Neuronal stem cell (in vitro differentiated cells): ENCODE measurements at regions not wholly inside any gene's neighbourhood (a gene's known extent, or its start where the extent isn't known, plus 50 kb on each side); places are given as distances from the start of the nearest gene placed in this dataset.

Source experiments
- DNase-seq: peaks from one replicate; pipeline ENCODE4 v3.0.0-alpha.2; 2013; ENCODE audit warnings: low spot score
- H2AFZ ChIP-seq: one replicate; pipeline ENCODE4 v1.6.1; 2013; ENCODE audit warnings: mild to moderate bottlenecking, low read length, inconsistent platforms
- H2AK5ac ChIP-seq: 2 replicates; pipeline ENCODE4 v1.6.1; 2013; ENCODE audit warnings: low read depth, mild to moderate bottlenecking, inconsistent platforms, low read length, moderate library complexity, mixed read lengths
- H2BK120ac ChIP-seq: 2 replicates; pipeline ENCODE4 v1.6.1; 2013; ENCODE audit warnings: low read depth, mild to moderate bottlenecking, inconsistent platforms, low read length, moderate library complexity, mixed read lengths
- H2BK12ac ChIP-seq: one replicate; pipeline ENCODE4 v1.6.1; 2013; ENCODE audit warnings: low read length, inconsistent platforms
- H2BK15ac ChIP-seq: 2 replicates; pipeline ENCODE4 v1.6.1; 2013; ENCODE audit warnings: mild to moderate bottlenecking, low read length, inconsistent platforms, mixed read lengths
- H2BK5ac ChIP-seq: one replicate; pipeline ENCODE4 v1.6.1; 2013; ENCODE audit warnings: inconsistent platforms, mild to moderate bottlenecking, low read length, moderate library complexity
- H3K14ac ChIP-seq: one replicate; pipeline ENCODE4 v1.6.1; 2013; ENCODE audit warnings: low read length, inconsistent platforms
- H3K18ac ChIP-seq: 2 replicates; pipeline ENCODE4 v1.6.1; 2013; ENCODE audit warnings: low read length, inconsistent platforms
- H3K23ac ChIP-seq: 2 replicates; pipeline ENCODE4 v1.6.1; 2013; ENCODE audit warnings: low read depth, mild to moderate bottlenecking, mixed read lengths, low read length, inconsistent platforms; ENCODE audit not compliant: poor library complexity
- H3K27ac ChIP-seq: replicated peaks from 3 replicates; pipeline ENCODE4 v1.5.1; 2013; ENCODE audit warnings: low read length, inconsistent platforms
- H3K27me3 ChIP-seq, 3 experiments: 2 replicates each; pipeline ENCODE4 v1.6.1; 2013; ENCODE audit warnings: low read length in 3 of 3, mild to moderate bottlenecking in 2 of 3, inconsistent platforms in 1 of 3, low read depth in 1 of 3, mixed read lengths in 1 of 3, moderate library complexity in 1 of 3; ENCODE audit not compliant: control insufficient read depth in 3 of 3, insufficient read depth in 3 of 3
- H3K36me3 ChIP-seq, 2 donors: replicated peaks in 1 of 2; 2 replicates each; pipeline ENCODE4 v1.6.1; 2013; ENCODE audit warnings: low read length in 2 of 2; ENCODE audit not compliant: control insufficient read depth in 2 of 2, insufficient read depth in 2 of 2
- H3K4ac ChIP-seq: 2 replicates; pipeline ENCODE4 v1.6.1; 2013; ENCODE audit warnings: inconsistent platforms, mild to moderate bottlenecking, low read length, moderate library complexity
- H3K4me1 ChIP-seq, 2 donors: 1 replicate in 1 of 2; 2 replicates in 1 of 2; pipeline ENCODE4 v1.6.1; 2013; ENCODE audit warnings: low read length in 2 of 2, low read depth in 1 of 2; ENCODE audit not compliant: control insufficient read depth in 2 of 2, insufficient read depth in 1 of 2
- H3K4me2 ChIP-seq: one replicate; pipeline ENCODE4 v1.6.1; 2013; ENCODE audit warnings: mild to moderate bottlenecking, low read length, inconsistent platforms; ENCODE audit not compliant: insufficient read depth, poor library complexity, severe bottlenecking
- H3K4me3 ChIP-seq, 2 donors: 2 replicates each; pipeline ENCODE4 v1.5.1; 2013; ENCODE audit warnings: low read length in 2 of 2, mild to moderate bottlenecking in 2 of 2, inconsistent platforms in 1 of 2, moderate library complexity in 1 of 2
- H3K79me1 ChIP-seq: one replicate; pipeline ENCODE4 v1.6.1; 2013; ENCODE audit warnings: low read depth, mild to moderate bottlenecking, inconsistent platforms, low read length, moderate library complexity
- H3K9ac ChIP-seq: one replicate; pipeline ENCODE4 v1.6.1; 2013; ENCODE audit warnings: mild to moderate bottlenecking, low read depth, low read length, inconsistent platforms; ENCODE audit not compliant: poor library complexity
- H3K9me3 ChIP-seq, 2 donors: replicated peaks in 1 of 2; 2 replicates each; pipeline versions ENCODE3 to v1.6.1; 2013; ENCODE audit warnings: low read length in 2 of 2, mild to moderate bottlenecking in 2 of 2, inconsistent platforms in 1 of 2, low read depth in 1 of 2, mixed read lengths in 1 of 2, moderate library complexity in 1 of 2; ENCODE audit not compliant: control insufficient read depth in 2 of 2, insufficient read depth in 1 of 2
- H4K8ac ChIP-seq: one replicate; pipeline ENCODE4 v1.6.1; 2013; ENCODE audit warnings: low read depth, mild to moderate bottlenecking, inconsistent platforms, low read length, moderate library complexity
- H4K91ac ChIP-seq: one replicate; pipeline ENCODE4 v1.6.1; 2013; ENCODE audit warnings: low read length, low read depth, mild to moderate bottlenecking, inconsistent platforms; ENCODE audit not compliant: poor library complexity
- WGBS, 2 donors: extraction: QIAGEN DNeasy Blood & Tissue Kit; methylation state at CpG; one replicate each; pipeline ENCODE4 v1.1.7; 2013; ENCODE audit warnings: missing lambda C conversion rate in 2 of 2, mixed read lengths in 1 of 2; ENCODE audit not compliant: insufficient read length in 2 of 2, insufficient replicate concordance in 1 of 2; ENCODE audit errors: extremely low coverage in 2 of 2; 5-methylcytosine and 5-hydroxymethylcytosine counted together

DNA sequence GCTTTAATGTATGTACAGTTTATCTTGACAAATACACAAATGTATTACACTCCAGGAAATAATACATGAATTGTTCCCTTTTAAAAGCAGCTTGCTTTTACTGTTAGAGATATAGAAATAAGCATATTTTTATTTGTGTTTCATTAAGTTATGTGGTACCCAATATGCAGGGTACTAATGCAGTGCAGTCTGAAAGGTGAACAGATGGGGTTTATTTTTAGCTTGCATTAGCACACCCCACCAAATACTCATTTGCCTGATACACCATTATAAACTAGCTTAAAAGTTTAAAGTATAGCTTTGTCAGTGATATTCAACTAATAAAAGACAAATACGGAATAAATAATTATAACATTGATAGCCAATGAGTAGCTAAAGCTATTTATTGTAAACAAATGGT lies 394.7 kb upstream of the ZNF804A start:
- Histone ChIP-seq H2BK12ac (no peak overlapping the region), H3K4me1 (no peaks in the 10 kb centered on the region), H3K14ac (no peak overlapping the region), H3K9ac (no peak overlapping the region), H3K27ac (no peak overlapping the region), H3K4ac (no peak overlapping the region), H4K91ac (no peak overlapping the region), H3K79me1 (no peaks in the 10 kb centered on the region), H2BK120ac (no peak overlapping the region), H2AFZ (no peak overlapping the region), H3K18ac (no peak overlapping the region), H3K9me3 (no peaks in the 10 kb centered on the region), H2BK15ac (no peak overlapping the region), H2AK5ac (no peak overlapping the region), H3K4me3 (no peak overlapping the region), H3K23ac (no peak overlapping the region), H3K27me3 (no peaks in the 10 kb centered on the region), H2BK5ac (no peak overlapping the region), H3K4me2 (no peak overlapping the region), H3K36me3 (no peaks in the 10 kb centered on the region), H4K8ac (no peak overlapping the region)
- no CpG with 5 or more reads among the region's 1 CpG for WGBS, 2 donors
- DNase-seq, result no peak

DNA sequence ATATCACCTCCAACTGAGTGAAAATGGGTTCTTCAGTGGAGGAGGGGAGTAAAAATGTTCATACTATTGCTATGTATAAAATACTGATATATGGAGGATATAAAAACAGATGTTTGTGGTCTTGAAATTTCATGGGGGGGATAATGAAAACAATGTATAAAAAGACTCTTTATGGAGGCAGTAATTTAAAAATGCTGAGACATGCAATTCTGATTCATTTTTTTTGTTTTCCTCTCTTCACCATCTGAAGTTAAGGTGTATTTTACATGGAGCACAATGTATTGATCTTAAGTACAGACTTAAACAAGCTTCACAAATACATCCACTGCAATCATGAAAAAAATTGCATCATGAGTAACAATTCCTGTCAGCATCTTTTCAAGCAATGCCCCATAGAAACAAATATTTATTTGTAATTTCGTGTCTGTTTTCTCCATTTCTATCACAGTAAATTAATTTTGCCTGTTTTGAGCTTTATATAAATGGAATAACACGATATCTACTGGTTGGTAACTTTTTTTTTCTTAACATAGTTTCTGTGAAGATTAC lies 393.2 kb upstream of the ZNF804A start:
- H3K4me3 ChIP-seq, result no peak overlapping the region
- no peaks in the 10 kb centered on the region for H3K27me3 ChIP-seq
- no peak overlapping the region for H4K91ac ChIP-seq
- H3K18ac ChIP-seq, result no peak overlapping the region
- H4K8ac ChIP-seq, result no peak overlapping the region
- WGBS, 2 donors, result no CpG with 5 or more reads among the region's 2 CpGs
- H2BK5ac ChIP-seq, result no peak overlapping the region
- H3K9me3 ChIP-seq, result no peaks in the 10 kb centered on the region
- H3K79me1 ChIP-seq, result no peaks in the 10 kb centered on the region
- no peak overlapping the region for H3K23ac ChIP-seq
- H2BK15ac ChIP-seq, result no peak overlapping the region
- no peak overlapping the region for H2AK5ac ChIP-seq
- no peak overlapping the region for H3K14ac ChIP-seq
- no peak overlapping the region for H3K27ac ChIP-seq
- H2BK12ac ChIP-seq, result no peak overlapping the region
- no peaks in the 10 kb centered on the region for H3K36me3 ChIP-seq
- H2BK120ac ChIP-seq, result no peak overlapping the region
- no peak overlapping the region for H3K4ac ChIP-seq
- peaks cover 0 to 1% of the 10 kb centered on the region in 2 donors for H3K4me1 ChIP-seq
- no peak overlapping the region for H3K4me2 ChIP-seq
- H3K9ac ChIP-seq, result no peak overlapping the region
- no peak for DNase-seq
- H2AFZ ChIP-seq, result no peak overlapping the region

DNA sequence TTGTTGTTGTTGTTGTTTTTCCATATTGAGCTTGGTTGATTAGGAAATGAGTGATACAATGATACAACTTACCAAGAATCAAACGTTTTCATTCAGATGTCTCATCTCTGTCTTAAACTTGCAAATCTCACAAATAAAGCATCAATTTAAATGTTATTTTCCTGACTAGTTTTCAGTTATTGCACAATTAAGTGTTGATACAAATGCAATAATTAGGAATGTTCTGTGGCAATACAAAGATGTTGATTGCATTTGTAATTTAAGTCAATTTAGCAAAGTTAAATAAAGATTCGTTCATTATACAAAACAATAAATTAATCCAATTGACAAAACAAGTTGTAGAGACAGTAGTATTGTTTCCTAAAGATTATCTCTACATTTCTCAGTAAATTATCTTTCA lies 392.3 kb upstream of the ZNF804A start:
- H3K4ac ChIP-seq, result no peak overlapping the region
- no CpG with 5 or more reads among the region's 2 CpGs for WGBS, 2 donors

DNA sequence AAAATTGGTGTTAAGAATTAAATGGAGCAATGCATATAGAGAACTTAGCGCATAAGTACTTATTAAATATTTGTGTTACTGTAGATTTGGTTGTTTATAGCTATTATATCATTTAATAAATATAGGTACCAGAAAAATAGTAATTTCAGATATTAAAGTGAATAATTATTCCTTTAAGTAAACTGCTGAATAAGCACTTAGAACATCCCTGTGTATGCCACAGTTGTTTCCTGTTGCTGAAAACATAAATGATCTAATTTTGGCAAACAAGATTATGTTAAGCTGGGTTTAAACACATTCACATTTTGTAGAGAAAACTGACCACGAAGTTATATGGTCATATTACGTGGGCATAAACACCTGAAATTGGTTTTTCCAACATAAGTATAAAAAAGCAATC lies 388.0 kb upstream of the ZNF804A start:
- no peak overlapping the region for H3K4me3 ChIP-seq
- no peak overlapping the region for H3K4ac ChIP-seq
- H4K91ac ChIP-seq, result no peak overlapping the region
- no peak overlapping the region for H4K8ac ChIP-seq
- no peak overlapping the region for H3K14ac ChIP-seq
- no peak overlapping the region for H2AFZ ChIP-seq
- no peaks in the 10 kb centered on the region for H3K36me3 ChIP-seq
- no peak overlapping the region for H2BK12ac ChIP-seq
- peaks cover 0 to 1% of the 10 kb centered on the region in 2 donors for H3K4me1 ChIP-seq
- H3K27ac ChIP-seq, result no peak overlapping the region
- no CpG with 5 or more reads among the region's 3 CpGs for WGBS, 2 donors
- no peak overlapping the region for H3K18ac ChIP-seq
- H3K4me2 ChIP-seq, result no peak overlapping the region
- no peak overlapping the region for H2AK5ac ChIP-seq
- no peak overlapping the region for H2BK120ac ChIP-seq
- H3K9ac ChIP-seq, result no peak overlapping the region
- no peak overlapping the region for H2BK15ac ChIP-seq
- DNase-seq, result no peak
- no peak overlapping the region for H2BK5ac ChIP-seq
- no peaks in the 10 kb centered on the region for H3K27me3 ChIP-seq
- no peaks in the 10 kb centered on the region for H3K9me3 ChIP-seq
- H3K23ac ChIP-seq, result no peak overlapping the region
- H3K79me1 ChIP-seq, result no peaks in the 10 kb centered on the region

More for the DNA sequence above, 392.3 kb upstream of the ZNF804A start:
- H3K23ac ChIP-seq, result no peak overlapping the region
- no peak overlapping the region for H2BK120ac ChIP-seq
- H4K8ac ChIP-seq, result no peak overlapping the region
- no peak overlapping the region for H2BK15ac ChIP-seq
- H3K4me2 ChIP-seq, result no peak overlapping the region
- no peaks in the 10 kb centered on the region for H3K36me3 ChIP-seq
- no peak overlapping the region for H4K91ac ChIP-seq
- H3K79me1 ChIP-seq, result no peaks in the 10 kb centered on the region
- no peak overlapping the region for H3K9ac ChIP-seq
- H2AFZ ChIP-seq, result no peak overlapping the region
- no peaks in the 10 kb centered on the region for H3K27me3 ChIP-seq
- peaks cover 0 to 1% of the 10 kb centered on the region in 2 donors for H3K4me1 ChIP-seq
- no peak overlapping the region for H2BK5ac ChIP-seq
- H2BK12ac ChIP-seq, result no peak overlapping the region
- no peak overlapping the region for H2AK5ac ChIP-seq
- H3K27ac ChIP-seq, result no peak overlapping the region
- no peak overlapping the region for H3K18ac ChIP-seq
- no peak overlapping the region for H3K14ac ChIP-seq
- no peaks in the 10 kb centered on the region for H3K9me3 ChIP-seq
- no peak for DNase-seq
- H3K4me3 ChIP-seq, result no peak overlapping the region
